Activated T-cell treated with anti-CD3 and anti-CD28 coated beads, Interleukin-2, amount 50 U/mL, for 4 hours (primary cell): ENCODE measurements at regions not wholly inside any gene's neighbourhood (a gene's known extent, or its start where the extent isn't known, plus 50 kb on each side); places are given as distances from the start of the nearest gene placed in this dataset.

Experiments
- ATAC-seq, 2 donors: fragments of 200-7000 bp; cut with Tn5 transposase; one replicate each; pipeline ENCODE4 v1.10.0; 2021
- DNase-seq: peaks from one replicate; pipeline ENCODE4 v3.0.0-alpha.2; 2020
- H3K27me3 Mint-ChIP-seq: one replicate; pipeline ENCODE4 v1.8.0; 2021; ENCODE audit warnings: low read depth, mixed read lengths
- H3K36me3 Mint-ChIP-seq: one replicate; pipeline ENCODE4 v1.8.0; 2022; ENCODE audit warnings: mixed read lengths; ENCODE audit not compliant: insufficient read depth
- H3K4me1 Mint-ChIP-seq: one replicate; pipeline ENCODE4 v1.8.0; 2021; ENCODE audit warnings: low read depth, mixed read lengths
- H3K4me3 Mint-ChIP-seq: one replicate; pipeline ENCODE4 v1.8.0; 2021; ENCODE audit warnings: mild to moderate bottlenecking, moderate library complexity, mixed read lengths
- H3K9me3 Mint-ChIP-seq: one replicate; pipeline ENCODE4 v1.8.0; 2021; ENCODE audit warnings: mixed read lengths

GRCh38 chr7:67675971-67676370, 679.3 kb downstream of the TYW1 start:
- Mint-ChIP-seq H3K36me3 (no peaks in the 10 kb centered on the region), H3K4me1 (no peaks in the 10 kb centered on the region), H3K4me3 (no peak overlapping the region), H3K9me3 (peaks cover 29% of the 10 kb centered on the region), H3K27me3 (no peaks in the 10 kb centered on the region)
- no peak for DNase-seq
- ATAC-seq: no peak

GRCh38 chr7:67678419-67678818, 681.8 kb downstream of the TYW1 start:
- H3K9me3 Mint-ChIP-seq: peaks cover 28% of the 10 kb centered on the region
- no peak for DNase-seq
- no peak for ATAC-seq
- no peak overlapping the region for H3K4me3 Mint-ChIP-seq
- no peaks in the 10 kb centered on the region for H3K4me1 Mint-ChIP-seq
- H3K27me3 Mint-ChIP-seq: no peaks in the 10 kb centered on the region
- H3K36me3 Mint-ChIP-seq: no peaks in the 10 kb centered on the region

- ATAC-seq (no peak), DNase-seq (no peak)
- H3K36me3 Mint-ChIP-seq: no peaks in the 10 kb centered on the region
- H3K4me3 Mint-ChIP-seq: no peak overlapping the region
- H3K27me3 Mint-ChIP-seq: no peaks in the 10 kb centered on the region
- no peaks in the 10 kb centered on the region for H3K4me1 Mint-ChIP-seq
- H3K9me3 Mint-ChIP-seq: peaks cover 20% of the 10 kb centered on the region
Measured at GRCh38 chr7:67683628-67684027, 687.0 kb downstream of the TYW1 start.

- H3K9me3 Mint-ChIP-seq: peaks cover 14% of the 10 kb centered on the region
- H3K4me3 Mint-ChIP-seq: no peak overlapping the region
- H3K27me3 Mint-ChIP-seq: no peaks in the 10 kb centered on the region
- ATAC-seq (no peak), DNase-seq (no peak)
- no peaks in the 10 kb centered on the region for H3K36me3 Mint-ChIP-seq
- H3K4me1 Mint-ChIP-seq: no peaks in the 10 kb centered on the region
Measured at GRCh38 chr7:67690700-67691099, 694.1 kb downstream of the TYW1 start.

GRCh38 chr7:67692425-67692824, 695.8 kb downstream of the TYW1 start:
- H3K4me1 Mint-ChIP-seq: no peaks in the 10 kb centered on the region
- H3K36me3 Mint-ChIP-seq: no peaks in the 10 kb centered on the region
- no peak for ATAC-seq
- H3K27me3 Mint-ChIP-seq: no peaks in the 10 kb centered on the region
- peaks cover 15% of the 10 kb centered on the region for H3K9me3 Mint-ChIP-seq
- H3K4me3 Mint-ChIP-seq: no peak overlapping the region
- DNase-seq: no peak

GRCh38 chr7:67696124-67696523, 699.5 kb downstream of the TYW1 start:
- peaks cover 14% of the 10 kb centered on the region for H3K9me3 Mint-ChIP-seq
- no peak overlapping the region for H3K4me3 Mint-ChIP-seq
- no peaks in the 10 kb centered on the region for H3K4me1 Mint-ChIP-seq
- DNase-seq: no peak
- no peaks in the 10 kb centered on the region for H3K36me3 Mint-ChIP-seq
- ATAC-seq: no peak
- H3K27me3 Mint-ChIP-seq: no peaks in the 10 kb centered on the region

- ATAC-seq (no peak), DNase-seq (no peak)
- peaks cover 16% of the 10 kb centered on the region for H3K9me3 Mint-ChIP-seq
- H3K36me3 Mint-ChIP-seq: no peaks in the 10 kb centered on the region
- no peak overlapping the region for H3K4me3 Mint-ChIP-seq
- H3K4me1 Mint-ChIP-seq: no peaks in the 10 kb centered on the region
- H3K27me3 Mint-ChIP-seq: no peaks in the 10 kb centered on the region
Measured at GRCh38 chr7:67696878-67697277, 700.2 kb downstream of the TYW1 start.

GRCh38 chr7:67698354-67698753, 701.7 kb downstream of the TYW1 start:
- ATAC-seq (no peak), DNase-seq (no peak)
- H3K4me1 Mint-ChIP-seq: no peaks in the 10 kb centered on the region
- no peaks in the 10 kb centered on the region for H3K36me3 Mint-ChIP-seq
- no peak overlapping the region for H3K4me3 Mint-ChIP-seq
- no peaks in the 10 kb centered on the region for H3K27me3 Mint-ChIP-seq
- H3K9me3 Mint-ChIP-seq: peaks cover 16% of the 10 kb centered on the region

- Mint-ChIP-seq H3K36me3 (no peaks in the 10 kb centered on the region), H3K9me3 (peaks cover 20% of the 10 kb centered on the region), H3K27me3 (no peaks in the 10 kb centered on the region), H3K4me1 (no peaks in the 10 kb centered on the region), H3K4me3 (no peak overlapping the region)
- DNase-seq (no peak), ATAC-seq (no peak)
Measured at GRCh38 chr7:67705850-67706249, 709.2 kb downstream of the TYW1 start.

GRCh38 chr7:67711706-67712105, 715.1 kb downstream of the TYW1 start:
- Mint-ChIP-seq H3K4me1 (no peaks in the 10 kb centered on the region), H3K27me3 (no peaks in the 10 kb centered on the region), H3K9me3 (peaks cover 18% of the 10 kb centered on the region), H3K4me3 (no peak overlapping the region), H3K36me3 (no peaks in the 10 kb centered on the region)
- ATAC-seq: no peak
- DNase-seq: no peak

GRCh38 chr7:67713451-67714056, 716.9 kb downstream of the TYW1 start:
- H3K9me3 Mint-ChIP-seq: peaks cover 16% of the 10 kb centered on the region
- H3K36me3 Mint-ChIP-seq: no peaks in the 10 kb centered on the region
- no peak overlapping the region for H3K4me3 Mint-ChIP-seq
- ATAC-seq: no peak
- H3K27me3 Mint-ChIP-seq: no peaks in the 10 kb centered on the region
- H3K4me1 Mint-ChIP-seq: no peaks in the 10 kb centered on the region
- DNase-seq: no peak

- no peak overlapping the region for H3K4me3 Mint-ChIP-seq
- no peaks in the 10 kb centered on the region for H3K4me1 Mint-ChIP-seq
- DNase-seq: no peak
- H3K9me3 Mint-ChIP-seq: no peaks in the 10 kb centered on the region
- no peak for ATAC-seq
- H3K36me3 Mint-ChIP-seq: no peaks in the 10 kb centered on the region
- no peaks in the 10 kb centered on the region for H3K27me3 Mint-ChIP-seq
Measured at GRCh38 chr7:67716729-67717128, 720.1 kb downstream of the TYW1 start.

- Mint-ChIP-seq H3K27me3 (no peaks in the 10 kb centered on the region), H3K36me3 (no peaks in the 10 kb centered on the region), H3K9me3 (peaks cover 4% of the 10 kb centered on the region), H3K4me3 (no peak overlapping the region), H3K4me1 (no peaks in the 10 kb centered on the region)
- no peak for DNase-seq
- no peak for ATAC-seq
Measured at GRCh38 chr7:67723591-67723990, 727.0 kb downstream of the TYW1 start.

- Mint-ChIP-seq H3K9me3 (peaks cover 4% of the 10 kb centered on the region), H3K4me1 (no peaks in the 10 kb centered on the region), H3K4me3 (no peak overlapping the region), H3K27me3 (no peaks in the 10 kb centered on the region), H3K36me3 (no peaks in the 10 kb centered on the region)
- no peak for DNase-seq
- no peak for ATAC-seq
Measured at GRCh38 chr7:67724435-67724834, 727.8 kb downstream of the TYW1 start.

- Mint-ChIP-seq H3K4me3 (no peak overlapping the region), H3K9me3 (peaks cover 4% of the 10 kb centered on the region), H3K4me1 (no peaks in the 10 kb centered on the region), H3K36me3 (no peaks in the 10 kb centered on the region), H3K27me3 (no peaks in the 10 kb centered on the region)
- DNase-seq (no peak), ATAC-seq (no peak)
Measured at GRCh38 chr7:67724955-67725354, 728.3 kb downstream of the TYW1 start.

GRCh38 chr7:67725423-67725822, 728.8 kb downstream of the TYW1 start:
- H3K9me3 Mint-ChIP-seq: peaks cover 4% of the 10 kb centered on the region
- ATAC-seq (no peak), DNase-seq (no peak)
- no peaks in the 10 kb centered on the region for H3K4me1 Mint-ChIP-seq
- H3K27me3 Mint-ChIP-seq: no peaks in the 10 kb centered on the region
- no peak overlapping the region for H3K4me3 Mint-ChIP-seq
- H3K36me3 Mint-ChIP-seq: no peaks in the 10 kb centered on the region
